A673 (cell line): ENCODE measurements at regions not wholly inside any gene's neighbourhood (a gene's known extent, or its start where the extent isn't known, plus 50 kb on each side); places are given as distances from the start of the nearest gene placed in this dataset.

Experiments used
- BruUV-seq: library from RNA; stranded (reverse); fragments of 400-500 nt; replicated peaks from 2 replicates; lab custom pipeline; 2021; lab: Mats Ljungman, UMichigan
- CTCF ChIA-PET: fragments of 300-600 bp; sonication (Branson Sonifier 250); formaldehyde crosslinking; loops from one replicate; lab custom pipeline; 2022; ENCODE audit warnings: antibody characterized with exemption; lab: Charles Lee
- POLR2A ChIA-PET: fragments of 300-600 bp; sonication (Branson Sonifier 250); formaldehyde crosslinking; loops from one replicate; lab custom pipeline; 2022; ENCODE audit warnings: antibody characterized with exemption; ENCODE audit not compliant: low non-redundant PET; lab: Charles Lee
- DNase-seq: peaks from one replicate; pipeline ENCODE4 v3.0.0-alpha.2; 2015; ENCODE audit warnings: low spot score
- H3K27ac ChIP-seq: fragments of 200-600 bp; sonication (generic); 2 replicates; pipeline ENCODE4 v1.5.1; 2016; ENCODE audit warnings: mixed run types, low read depth, mild to moderate bottlenecking, mixed read lengths, antibody characterized with exemption, low read length; ENCODE audit not compliant: poor library complexity, severe bottlenecking
- H3K27me3 ChIP-seq: fragments of 200-600 bp; sonication (generic); replicated peaks from 2 replicates; pipeline ENCODE4 v1.6.1; 2017; ENCODE audit warnings: mixed run types, low read depth, mild to moderate bottlenecking, mixed read lengths, antibody characterized with exemption, low read length; ENCODE audit not compliant: insufficient read depth, poor library complexity
- H3K36me3 ChIP-seq: fragments of 200-600 bp; sonication (generic); 2 replicates; pipeline ENCODE4 v1.6.1; 2016; ENCODE audit warnings: mixed run types, mild to moderate bottlenecking, mixed read lengths, antibody characterized with exemption, low read length; ENCODE audit not compliant: insufficient read depth, poor library complexity, severe bottlenecking
- H3K4me1 ChIP-seq: fragments of 200-600 bp; sonication (generic); 2 replicates; pipeline ENCODE4 v1.6.1; 2017; ENCODE audit warnings: mixed run types, mild to moderate bottlenecking, mixed read lengths, antibody characterized with exemption, low read length; ENCODE audit not compliant: insufficient read depth, poor library complexity, severe bottlenecking
- H3K4me3 ChIP-seq: fragments of 200-600 bp; sonication (generic); 2 replicates; pipeline ENCODE4 v1.5.1; 2016; ENCODE audit warnings: low read depth, mixed run types, mild to moderate bottlenecking, mixed read lengths, low read length; ENCODE audit not compliant: poor library complexity, severe bottlenecking
- H3K9me3 ChIP-seq: fragments of 200-600 bp; sonication (generic); 2 replicates; pipeline ENCODE4 v1.6.1; 2016; ENCODE audit warnings: mixed run types, low read depth, mild to moderate bottlenecking, mixed read lengths, antibody characterized with exemption, low read length; ENCODE audit not compliant: poor library complexity, severe bottlenecking
- EZH2 ChIP-seq: fragments of 200-600 bp; sonication (generic); IDR thresholded peaks from 2 replicates; pipeline ENCODE4 v1.6.1; 2017; ENCODE audit warnings: borderline replicate concordance, low read depth, mild to moderate bottlenecking, mixed read lengths, antibody characterized with exemption, low read length; ENCODE audit not compliant: poor library complexity, severe bottlenecking
- intact Hi-C: fragments of 100-400 bp; cut with micrococcal nuclease; formaldehyde crosslinking; loops from one replicate; pipeline ENCODE4 v1.10.0; 2022; ENCODE audit not compliant: unreplicated experiment
- TF ChIP-seq, protein P1 (sequence below): fragments of 300-800, 200-600 bp; sonication (generic); conservative IDR thresholded peaks from 2 replicates; pipeline ENCODE4 v1.5.1; 2017; ENCODE audit warnings: low read depth, mild to moderate bottlenecking, antibody characterized with exemption, low read length, moderate library complexity, mixed read lengths

GRCh38 chr5:3412146-3412545 is 183.5 kb upstream of the IRX1 start:
- CTCF ChIA-PET = no interaction called here
- no TSS peak for BruUV-seq

GRCh38 chr5:3411363-3411762 is 184.3 kb upstream of the IRX1 start:
- TF ChIP-seq, protein P1, sequence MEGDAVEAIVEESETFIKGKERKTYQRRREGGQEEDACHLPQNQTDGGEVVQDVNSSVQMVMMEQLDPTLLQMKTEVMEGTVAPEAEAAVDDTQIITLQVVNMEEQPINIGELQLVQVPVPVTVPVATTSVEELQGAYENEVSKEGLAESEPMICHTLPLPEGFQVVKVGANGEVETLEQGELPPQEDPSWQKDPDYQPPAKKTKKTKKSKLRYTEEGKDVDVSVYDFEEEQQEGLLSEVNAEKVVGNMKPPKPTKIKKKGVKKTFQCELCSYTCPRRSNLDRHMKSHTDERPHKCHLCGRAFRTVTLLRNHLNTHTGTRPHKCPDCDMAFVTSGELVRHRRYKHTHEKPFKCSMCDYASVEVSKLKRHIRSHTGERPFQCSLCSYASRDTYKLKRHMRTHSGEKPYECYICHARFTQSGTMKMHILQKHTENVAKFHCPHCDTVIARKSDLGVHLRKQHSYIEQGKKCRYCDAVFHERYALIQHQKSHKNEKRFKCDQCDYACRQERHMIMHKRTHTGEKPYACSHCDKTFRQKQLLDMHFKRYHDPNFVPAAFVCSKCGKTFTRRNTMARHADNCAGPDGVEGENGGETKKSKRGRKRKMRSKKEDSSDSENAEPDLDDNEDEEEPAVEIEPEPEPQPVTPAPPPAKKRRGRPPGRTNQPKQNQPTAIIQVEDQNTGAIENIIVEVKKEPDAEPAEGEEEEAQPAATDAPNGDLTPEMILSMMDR = no peak
- TF ChIP-seq EZH2 = no peak
- ChIA-PET POLR2A (no interaction called here), CTCF (no interaction called here)
- no peaks in the 10 kb centered on the region for H3K27me3 ChIP-seq
- H3K9me3 ChIP-seq = peaks cover 26% of the 10 kb centered on the region
- H3K4me3 ChIP-seq = no peak overlapping the region
- DNase-seq = no peak
- no peaks in the 10 kb centered on the region for H3K36me3 ChIP-seq
- intact Hi-C loops = no loop called here
- BruUV-seq = no TSS peak
- no peak overlapping the region for H3K27ac ChIP-seq
- no peaks in the 10 kb centered on the region for H3K4me1 ChIP-seq

More at GRCh38 chr5:3412146-3412545, 183.5 kb upstream of the IRX1 start:
- Histone ChIP-seq H3K9me3 (peaks cover 34% of the 10 kb centered on the region), H3K27me3 (no peaks in the 10 kb centered on the region), H3K4me3 (no peak overlapping the region), H3K4me1 (no peaks in the 10 kb centered on the region), H3K27ac (no peak overlapping the region), H3K36me3 (no peaks in the 10 kb centered on the region)
- DNase-seq = no peak
- TF ChIP-seq, protein P1 = no peak
- no peak for TF ChIP-seq EZH2
- POLR2A ChIA-PET = no interaction called here
- intact Hi-C loops = no loop called here

GRCh38 chr5:3401635-3402034 is 194.0 kb upstream of the IRX1 start:
- Histone ChIP-seq H3K9me3 (peaks cover 22% of the 10 kb centered on the region), H3K4me1 (no peaks in the 10 kb centered on the region), H3K27me3 (no peaks in the 10 kb centered on the region), H3K4me3 (no peak overlapping the region), H3K36me3 (no peaks in the 10 kb centered on the region), H3K27ac (no peak overlapping the region)
- TF ChIP-seq, protein P1 = no peak
- TF ChIP-seq EZH2 = no peak
- no TSS peak for BruUV-seq
- intact Hi-C loops = no loop called here
- CTCF ChIA-PET = no interaction called here
- no peak for DNase-seq
- POLR2A ChIA-PET = no interaction called here
